GM12878 (cell line): ENCODE measurements at regions not wholly inside any gene's neighbourhood (a gene's known extent, or its start where the extent isn't known, plus 50 kb on each side); places are given as distances from the start of the nearest gene placed in this dataset.

Experiments used
- ATAC-seq: fragments of 200-7000 bp; cut with Tn5 transposase; 3 replicates; pipeline ENCODE4 v1.9.1; 2020; ENCODE audit warnings: mild to moderate bottlenecking, moderate library complexity
- BruUV-seq: library from RNA; stranded (reverse); fragments of 400-500 nt; replicated peaks from 2 replicates; lab custom pipeline; 2021; lab: Mats Ljungman, UMichigan
- CTCF ChIA-PET: fragments of 300-600 bp; sonication (Branson Sonifier 250); formaldehyde crosslinking; extraction: SDS; loops from one replicate; lab custom pipeline; 2021; ENCODE audit warnings: inconsistent platforms; lab: Yijun Ruan, JAX
- POLR2A ChIA-PET: fragments of 350-600 bp; formaldehyde crosslinking; extraction: SDS; loops from one replicate; lab custom pipeline; 2021; ENCODE audit warnings: inconsistent platforms; lab: Charles Lee
- RAD21 ChIA-PET: fragments of 300-600 bp; sonication (Branson Sonifier 250); formaldehyde crosslinking; loops from one replicate; lab custom pipeline; 2023; ENCODE audit warnings: antibody characterized with exemption; ENCODE audit not compliant: unreplicated experiment; lab: Charles Lee
- SMC1A ChIA-PET: fragments of 300-600 bp; sonication (Branson Sonifier 250); formaldehyde crosslinking; loops from one replicate; lab custom pipeline; 2023; ENCODE audit not compliant: unreplicated experiment, uncharacterized antibody; lab: Charles Lee
- DNase-seq: peaks from one replicate; pipeline ENCODE4 v3.0.0-alpha.2; 2011; ENCODE audit warnings: low read depth, low spot score
- FAIRE-seq: peaks from 3 replicates; lab custom pipeline; 2011; peaks lifted over from hg19 to GRCh38; lab: Jason Lieb, UNC
- H2AFZ ChIP-seq: 2 replicates; pipeline ENCODE4 v1.6.0; 2011; ENCODE audit warnings: low read depth, low read length, control low read depth; ENCODE audit not compliant: control insufficient read depth
- H3K27ac ChIP-seq: 2 replicates; pipeline ENCODE4 v1.5.1; 2011; ENCODE audit warnings: control low read depth; ENCODE audit not compliant: control insufficient read depth, insufficient read depth
- H3K27me3 ChIP-seq, 2 experiments: replicated peaks in 1 of 2; 2 replicates each; pipeline versions ENCODE4 v1.6.0 to v1.6.1; 2011; ENCODE audit warnings: low read length in 1 of 2; ENCODE audit not compliant: control insufficient read depth in 2 of 2, insufficient read depth in 2 of 2
- H3K36me3 ChIP-seq, 2 experiments: 2 replicates each; pipeline ENCODE4 v1.5.1; 2011; ENCODE audit warnings: low read length in 1 of 2; ENCODE audit not compliant: control insufficient read depth in 2 of 2, insufficient read depth in 2 of 2
- H3K4me1 ChIP-seq: 2 replicates; pipeline ENCODE4 v1.6.1; 2011; ENCODE audit warnings: mild to moderate bottlenecking, low read length, moderate library complexity, mixed read lengths; ENCODE audit not compliant: control insufficient read depth, insufficient read depth
- H3K4me2 ChIP-seq: 2 replicates; pipeline ENCODE4 v1.6.0; 2011; ENCODE audit warnings: control low read depth; ENCODE audit not compliant: control insufficient read depth, insufficient read depth
- H3K4me3 ChIP-seq: fragments of 200-600 bp; sonication (generic); 2 replicates; pipeline ENCODE4 v1.5.1; 2016
- H3K79me2 ChIP-seq: 2 replicates; pipeline ENCODE4 v1.6.0; 2011; ENCODE audit warnings: low read length; ENCODE audit not compliant: control insufficient read depth, insufficient read depth
- H3K9ac ChIP-seq: 2 replicates; pipeline ENCODE4 v1.8.0; 2011; ENCODE audit warnings: low read length, control low read depth, mixed read lengths; ENCODE audit not compliant: control insufficient read depth, insufficient read depth
- H3K9me3 ChIP-seq: replicated peaks from 3 replicates; pipeline ENCODE4 v1.5.1; 2011; ENCODE audit warnings: mild to moderate bottlenecking, low read length; ENCODE audit not compliant: control insufficient read depth, insufficient read depth
- H4K20me1 ChIP-seq: 2 replicates; pipeline ENCODE4 v1.6.0; 2011; ENCODE audit not compliant: control insufficient read depth, insufficient read depth
- BMI1 ChIP-seq: fragments of 450-650 bp; IDR thresholded peaks from 2 replicates; pipeline ENCODE4 v1.6.1; 2016; ENCODE audit warnings: mild to moderate bottlenecking, moderate library complexity, borderline replicate concordance
- EED ChIP-seq: sonication (generic); IDR thresholded peaks from 2 replicates; pipeline ENCODE4 v1.6.1; 2016; ENCODE audit warnings: antibody characterized with exemption, low read depth
- FOS ChIP-seq: IDR thresholded peaks from 3 replicates; pipeline ENCODE4 v1.6.1; 2011; ENCODE audit warnings: borderline replicate concordance; ENCODE audit not compliant: insufficient read length; ENCODE audit errors: extremely low read depth
- MXI1 ChIP-seq: fragments of 150-350 bp; IDR thresholded peaks from 2 replicates; pipeline ENCODE4 v1.6.1; 2011; ENCODE audit warnings: low read depth, mild to moderate bottlenecking, inconsistent platforms, low read length, improper control_type of control experiment
- NFXL1 ChIP-seq: fragments of 450-650 bp; IDR thresholded peaks from 2 replicates; pipeline ENCODE4 v1.6.1; 2017; ENCODE audit warnings: antibody characterized with exemption, mild to moderate bottlenecking, borderline replicate concordance
- POU2F2 ChIP-seq: IDR thresholded peaks from 3 replicates; pipeline ENCODE4 v1.6.1; 2011; ENCODE audit warnings: low read depth, mild to moderate bottlenecking, low read length, borderline replicate concordance
- SRF ChIP-seq, 2 experiments: IDR thresholded peaks; 2 replicates each; pipeline ENCODE4 v1.6.1; 2011; ENCODE audit warnings: low read depth in 2 of 2, low read length in 2 of 2, mild to moderate bottlenecking in 1 of 2, moderate library complexity in 1 of 2
- YY1 ChIP-seq: IDR thresholded peaks from 2 replicates; pipeline ENCODE4 v1.6.1; 2011; ENCODE audit warnings: low read depth, mild to moderate bottlenecking, low read length
- WGBS: methylation state at CpG from one replicate; pipeline ENCODE4 v1.1.6; 2016; ENCODE audit warnings: low lambda C conversion rate; ENCODE audit not compliant: insufficient replicate concordance, insufficient coverage; ENCODE audit errors: missing lambda C conversion rate; 5-methylcytosine and 5-hydroxymethylcytosine counted together
- in situ Hi-C: fragments of 300-500 bp; cut with MboI; formaldehyde crosslinking; loops from 9 replicates; pipeline ENCODE4 v1.14.3; 2018; ENCODE audit warnings: mixed read lengths
- intact Hi-C: fragments of 100-400 bp; cut with micrococcal nuclease; formaldehyde crosslinking; loops from one replicate; pipeline ENCODE4 v1.14.2; 2022; ENCODE audit not compliant: unreplicated experiment
- TF ChIP-seq, protein P1 (sequence below): IDR thresholded peaks from 2 replicates; pipeline ENCODE4 v1.6.1; 2012; ENCODE audit warnings: mild to moderate bottlenecking, low read depth, low read length

DNA sequence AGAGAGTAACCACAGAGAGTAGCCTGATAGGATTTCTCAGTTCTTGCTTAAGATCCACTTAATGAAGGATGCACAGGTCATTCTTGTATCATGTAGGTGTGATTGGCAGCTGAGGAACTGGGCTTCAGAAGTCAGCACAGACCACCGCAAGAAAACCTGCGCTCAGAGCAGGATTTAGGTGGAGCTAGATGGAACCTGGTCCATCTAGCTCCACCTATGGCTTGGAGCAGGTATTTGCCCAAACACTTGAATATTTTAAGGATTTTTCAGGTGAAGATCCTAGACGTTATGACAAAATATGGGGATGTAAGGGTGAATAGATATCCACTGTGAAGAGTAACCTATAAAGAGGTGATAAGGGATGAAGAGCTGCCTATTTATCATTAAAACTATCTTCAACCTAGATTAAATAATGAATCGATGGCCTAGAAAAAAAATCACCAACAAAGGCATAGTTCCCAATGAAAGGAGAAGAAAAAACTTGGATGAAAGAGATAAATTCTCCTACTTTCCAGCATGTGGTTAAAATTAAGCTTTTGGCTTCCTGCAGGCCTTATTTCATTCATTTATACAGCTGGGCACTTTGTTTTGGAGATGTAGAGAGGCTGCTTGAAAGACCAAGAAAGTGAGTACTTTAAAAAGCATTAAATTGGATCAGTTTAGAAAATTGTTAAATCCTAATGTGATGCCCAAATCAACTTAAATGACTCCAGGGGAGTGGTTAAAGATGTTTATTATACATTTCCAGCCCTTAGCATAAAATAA, 778.4 kb upstream of the GJE1 start (continued):
- TF ChIP-seq EED: no peak
- TF ChIP-seq POU2F2: no peak
- TF ChIP-seq SRF (IDR thresholded peaks at IDR 0.05; ENCODE audit: low read depth in 2 of 2, low read length in 2 of 2): no peak
- TF ChIP-seq MXI1: no peak
- no peak for TF ChIP-seq NFXL1
- no peak for TF ChIP-seq YY1

DNA sequence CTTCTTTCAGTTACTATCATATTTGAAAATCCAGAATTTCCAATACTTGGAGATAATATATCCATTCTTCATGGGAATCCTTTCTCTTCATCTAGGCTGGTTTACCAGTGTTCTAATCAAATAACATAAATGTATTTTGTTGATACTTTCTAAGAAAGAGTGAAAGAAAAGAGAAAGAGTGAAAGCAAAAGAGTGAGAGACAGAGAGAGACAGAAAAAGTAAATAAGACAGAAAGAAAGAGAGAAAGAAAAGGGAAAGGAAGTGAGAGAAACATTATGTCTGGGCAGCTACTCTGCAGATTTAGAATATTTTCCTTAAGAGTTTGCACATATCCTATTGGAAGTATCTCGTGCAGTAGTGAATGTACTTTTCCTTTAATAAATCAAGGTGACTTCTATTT, 781.0 kb upstream of the GJE1 start:
- WGBS: 0% methylated on average over 1 of the region's 1 CpG
- Histone ChIP-seq H3K79me2 (no peaks in the 10 kb centered on the region), H3K4me1 (no peaks in the 10 kb centered on the region), H3K36me3 (no peaks in the 10 kb centered on the region), H3K27me3 (no peaks in the 10 kb centered on the region), H3K4me3 (no peak overlapping the region), H2AFZ (no peak overlapping the region), H3K9me3 (no peaks in the 10 kb centered on the region), H3K9ac (no peak overlapping the region), H3K4me2 (no peak overlapping the region), H4K20me1 (no peaks in the 10 kb centered on the region), H3K27ac (no peak overlapping the region)
- DNase-seq: no peak
- SMC1A ChIA-PET: interaction anchor here (1.4 kb wide), 1 partner anchor 22 kb away, joined by 3 read pairs; no protein-coding TSS in a partner anchor
- no TSS peak for BruUV-seq
- in situ Hi-C loops (no loop called here), intact Hi-C loops (no loop called here)
- RAD21 ChIA-PET: no interaction called here
- CTCF ChIA-PET: interaction anchor here (1.2 kb wide), 1 partner anchor 9 kb away, joined by 3 read pairs; no protein-coding TSS in a partner anchor
- FAIRE-seq: no peak
- TF ChIP-seq BMI1 (no peak), FOS (no peak)
- TF ChIP-seq, protein P1, sequence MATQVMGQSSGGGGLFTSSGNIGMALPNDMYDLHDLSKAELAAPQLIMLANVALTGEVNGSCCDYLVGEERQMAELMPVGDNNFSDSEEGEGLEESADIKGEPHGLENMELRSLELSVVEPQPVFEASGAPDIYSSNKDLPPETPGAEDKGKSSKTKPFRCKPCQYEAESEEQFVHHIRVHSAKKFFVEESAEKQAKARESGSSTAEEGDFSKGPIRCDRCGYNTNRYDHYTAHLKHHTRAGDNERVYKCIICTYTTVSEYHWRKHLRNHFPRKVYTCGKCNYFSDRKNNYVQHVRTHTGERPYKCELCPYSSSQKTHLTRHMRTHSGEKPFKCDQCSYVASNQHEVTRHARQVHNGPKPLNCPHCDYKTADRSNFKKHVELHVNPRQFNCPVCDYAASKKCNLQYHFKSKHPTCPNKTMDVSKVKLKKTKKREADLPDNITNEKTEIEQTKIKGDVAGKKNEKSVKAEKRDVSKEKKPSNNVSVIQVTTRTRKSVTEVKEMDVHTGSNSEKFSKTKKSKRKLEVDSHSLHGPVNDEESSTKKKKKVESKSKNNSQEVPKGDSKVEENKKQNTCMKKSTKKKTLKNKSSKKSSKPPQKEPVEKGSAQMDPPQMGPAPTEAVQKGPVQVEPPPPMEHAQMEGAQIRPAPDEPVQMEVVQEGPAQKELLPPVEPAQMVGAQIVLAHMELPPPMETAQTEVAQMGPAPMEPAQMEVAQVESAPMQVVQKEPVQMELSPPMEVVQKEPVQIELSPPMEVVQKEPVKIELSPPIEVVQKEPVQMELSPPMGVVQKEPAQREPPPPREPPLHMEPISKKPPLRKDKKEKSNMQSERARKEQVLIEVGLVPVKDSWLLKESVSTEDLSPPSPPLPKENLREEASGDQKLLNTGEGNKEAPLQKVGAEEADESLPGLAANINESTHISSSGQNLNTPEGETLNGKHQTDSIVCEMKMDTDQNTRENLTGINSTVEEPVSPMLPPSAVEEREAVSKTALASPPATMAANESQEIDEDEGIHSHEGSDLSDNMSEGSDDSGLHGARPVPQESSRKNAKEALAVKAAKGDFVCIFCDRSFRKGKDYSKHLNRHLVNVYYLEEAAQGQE: no peak
- POLR2A ChIA-PET: no interaction called here
- no peak for ATAC-seq
